Smooth muscle cell (in vitro differentiated cells): ENCODE measurements at regions not wholly inside any gene's neighbourhood (a gene's known extent, or its start where the extent isn't known, plus 50 kb on each side); places are given as distances from the start of the nearest gene placed in this dataset.

Experiments used
- DNase-seq: peaks from one replicate; lab custom pipeline; 2025; ENCODE audit not compliant: unreplicated experiment; lab: John Stamatoyannopoulos, UW
- H2AFZ ChIP-seq: fragments of 200-600 bp; sonication (generic); 2 replicates; pipeline ENCODE4 v1.6.0; 2016; ENCODE audit warnings: antibody characterized with exemption, low read depth, mild to moderate bottlenecking
- H3F3A ChIP-seq: fragments of 200-600 bp; sonication (generic); 2 replicates; pipeline ENCODE4 v1.6.0; 2017; ENCODE audit warnings: antibody characterized with exemption, low read depth
- H3K27ac ChIP-seq: fragments of 200-600 bp; sonication (generic); 2 replicates; pipeline ENCODE4 v1.5.1; 2016; ENCODE audit warnings: low read depth, mild to moderate bottlenecking
- H3K27me3 ChIP-seq: fragments of 200-600 bp; sonication (generic); 2 replicates; pipeline ENCODE4 v1.6.1; 2016; ENCODE audit warnings: low read depth, mild to moderate bottlenecking
- H3K36me3 ChIP-seq: fragments of 200-600 bp; sonication (generic); 2 replicates; pipeline ENCODE4 v1.5.1; 2016; ENCODE audit warnings: low read depth
- H3K4me1 ChIP-seq: fragments of 200-600 bp; sonication (generic); 2 replicates; pipeline ENCODE4 v1.5.1; 2016; ENCODE audit warnings: low read depth
- H3K4me2 ChIP-seq: fragments of 200-600 bp; sonication (generic); 2 replicates; pipeline ENCODE4 v1.6.0; 2016; ENCODE audit warnings: mild to moderate bottlenecking
- H3K4me3 ChIP-seq: fragments of 200-600 bp; sonication (generic); 2 replicates; pipeline ENCODE4 v1.5.1; 2016; ENCODE audit warnings: mild to moderate bottlenecking
- H3K79me2 ChIP-seq: fragments of 200-600 bp; sonication (generic); 2 replicates; pipeline ENCODE4 v1.6.0; 2016; ENCODE audit warnings: low read depth, mild to moderate bottlenecking
- H3K9ac ChIP-seq: fragments of 200-600 bp; sonication (generic); 2 replicates; pipeline ENCODE4 v1.6.0; 2016; ENCODE audit warnings: low read depth
- H3K9me3 ChIP-seq: fragments of 200-600 bp; sonication (generic); replicated peaks from 2 replicates; pipeline ENCODE4 v1.5.1; 2016; ENCODE audit warnings: low read depth
- H4K20me1 ChIP-seq: fragments of 200-600 bp; sonication (generic); 2 replicates; pipeline ENCODE4 v1.6.0; 2016; ENCODE audit warnings: low read depth
- WGBS: methylation state at CpG from one replicate; pipeline ENCODE4 v1.1.7; 2016; ENCODE audit warnings: low lambda C conversion rate; 5-methylcytosine and 5-hydroxymethylcytosine counted together
- TF ChIP-seq, protein P1 (sequence below): fragments of 200-600 bp; sonication (generic); IDR thresholded peaks from 2 replicates; pipeline ENCODE4 v1.5.1; 2017; ENCODE audit warnings: borderline replicate concordance, mild to moderate bottlenecking, antibody characterized with exemption; ENCODE audit not compliant: insufficient read depth, poor library complexity, severe bottlenecking

GRCh38 chr11:91783173-91783572 is 441.4 kb upstream of the FAT3 start:
- no peak for DNase-seq
- H3K79me2 ChIP-seq, result no peaks in the 10 kb centered on the region
- no peaks in the 10 kb centered on the region for H3K9me3 ChIP-seq
- H3K4me3 ChIP-seq, result no peak overlapping the region
- WGBS, result 97% methylated on average over 2 of the region's 2 CpGs
- no peak overlapping the region for H3K9ac ChIP-seq
- H3K27ac ChIP-seq, result no peak overlapping the region
- no peaks in the 10 kb centered on the region for H4K20me1 ChIP-seq
- TF ChIP-seq, protein P1, sequence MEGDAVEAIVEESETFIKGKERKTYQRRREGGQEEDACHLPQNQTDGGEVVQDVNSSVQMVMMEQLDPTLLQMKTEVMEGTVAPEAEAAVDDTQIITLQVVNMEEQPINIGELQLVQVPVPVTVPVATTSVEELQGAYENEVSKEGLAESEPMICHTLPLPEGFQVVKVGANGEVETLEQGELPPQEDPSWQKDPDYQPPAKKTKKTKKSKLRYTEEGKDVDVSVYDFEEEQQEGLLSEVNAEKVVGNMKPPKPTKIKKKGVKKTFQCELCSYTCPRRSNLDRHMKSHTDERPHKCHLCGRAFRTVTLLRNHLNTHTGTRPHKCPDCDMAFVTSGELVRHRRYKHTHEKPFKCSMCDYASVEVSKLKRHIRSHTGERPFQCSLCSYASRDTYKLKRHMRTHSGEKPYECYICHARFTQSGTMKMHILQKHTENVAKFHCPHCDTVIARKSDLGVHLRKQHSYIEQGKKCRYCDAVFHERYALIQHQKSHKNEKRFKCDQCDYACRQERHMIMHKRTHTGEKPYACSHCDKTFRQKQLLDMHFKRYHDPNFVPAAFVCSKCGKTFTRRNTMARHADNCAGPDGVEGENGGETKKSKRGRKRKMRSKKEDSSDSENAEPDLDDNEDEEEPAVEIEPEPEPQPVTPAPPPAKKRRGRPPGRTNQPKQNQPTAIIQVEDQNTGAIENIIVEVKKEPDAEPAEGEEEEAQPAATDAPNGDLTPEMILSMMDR, result no peak
- H3K4me1 ChIP-seq, result no peaks in the 10 kb centered on the region
- no peak overlapping the region for H2AFZ ChIP-seq
- no peak overlapping the region for H3K4me2 ChIP-seq
- no peaks in the 10 kb centered on the region for H3K27me3 ChIP-seq
- H3F3A ChIP-seq, result no peaks in the 10 kb centered on the region
- no peaks in the 10 kb centered on the region for H3K36me3 ChIP-seq

- H4K20me1 ChIP-seq, result no peaks in the 10 kb centered on the region
- no peaks in the 10 kb centered on the region for H3F3A ChIP-seq
- H3K27me3 ChIP-seq, result no peaks in the 10 kb centered on the region
- H3K4me3 ChIP-seq, result no peak overlapping the region
- no peak overlapping the region for H2AFZ ChIP-seq
- H3K4me1 ChIP-seq, result no peaks in the 10 kb centered on the region
- no peaks in the 10 kb centered on the region for H3K9me3 ChIP-seq
- no peak overlapping the region for H3K9ac ChIP-seq
- TF ChIP-seq, protein P1, result no peak
- no peaks in the 10 kb centered on the region for H3K36me3 ChIP-seq
- no peak overlapping the region for H3K4me2 ChIP-seq
- H3K79me2 ChIP-seq, result no peaks in the 10 kb centered on the region
- 67% methylated on average over 2 of the region's 2 CpGs for WGBS
- DNase-seq, result no peak
- no peak overlapping the region for H3K27ac ChIP-seq
These were observed 445.9 kb upstream of the FAT3 start for GRCh38 chr11:91778758-91779157.

DNA sequence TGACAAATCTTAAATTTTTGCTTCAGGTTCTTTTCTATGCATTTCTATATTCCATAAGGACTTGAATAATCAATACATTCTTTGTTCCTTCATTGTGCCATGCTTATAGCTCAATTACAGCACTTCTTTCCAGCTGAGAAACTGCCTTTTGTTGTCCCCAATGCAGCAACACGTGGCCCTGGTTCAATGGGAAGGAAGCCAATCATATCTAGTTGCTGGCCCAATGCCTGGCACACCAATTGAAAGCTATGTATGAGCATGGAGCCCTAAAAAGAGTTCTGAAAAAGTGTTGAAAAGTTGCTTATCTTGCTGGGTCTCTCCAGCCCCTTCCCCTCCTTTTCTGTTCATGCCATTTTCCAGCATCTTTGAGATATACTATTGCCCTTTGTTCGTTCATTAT is 448.0 kb upstream of the FAT3 start:
- H3K79me2 ChIP-seq, result no peaks in the 10 kb centered on the region
- H3K4me1 ChIP-seq, result no peaks in the 10 kb centered on the region
- H2AFZ ChIP-seq, result no peak overlapping the region
- no peak overlapping the region for H3K27ac ChIP-seq
- no peak overlapping the region for H3K9ac ChIP-seq
- no peaks in the 10 kb centered on the region for H3K36me3 ChIP-seq
- no peaks in the 10 kb centered on the region for H3K27me3 ChIP-seq
- H3K4me2 ChIP-seq, result no peak overlapping the region
- no peaks in the 10 kb centered on the region for H4K20me1 ChIP-seq
- 53% methylated on average over 2 of the region's 2 CpGs for WGBS
- TF ChIP-seq, protein P1, result no peak
- no peak overlapping the region for H3K4me3 ChIP-seq
- no peak for DNase-seq
- no peaks in the 10 kb centered on the region for H3F3A ChIP-seq
- no peaks in the 10 kb centered on the region for H3K9me3 ChIP-seq

DNA sequence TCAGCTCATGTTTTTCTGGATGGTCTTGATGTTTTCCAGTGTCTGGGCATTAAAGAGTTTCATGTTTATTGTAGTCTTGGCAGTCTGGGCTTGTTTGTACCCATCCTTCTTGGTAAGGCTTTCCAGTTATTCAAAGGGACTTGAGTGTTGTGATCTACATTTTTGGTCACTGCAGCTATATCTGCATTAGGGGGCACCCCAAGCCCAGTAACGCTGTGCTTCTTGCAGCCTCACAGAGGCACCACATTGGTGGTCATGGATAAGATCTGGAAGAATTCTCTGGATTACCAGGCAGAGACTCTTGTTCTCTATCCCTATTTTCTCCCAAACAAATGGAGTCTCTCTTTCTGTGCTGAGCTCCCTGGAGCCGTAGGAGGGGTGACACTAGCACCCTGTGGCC is 451.5 kb upstream of the FAT3 start:
- H3K4me2 ChIP-seq, result no peak overlapping the region
- no peak overlapping the region for H3K27ac ChIP-seq
- H3K27me3 ChIP-seq, result no peaks in the 10 kb centered on the region
- TF ChIP-seq, protein P1, result no peak
- no peak overlapping the region for H2AFZ ChIP-seq
- H3K4me3 ChIP-seq, result no peak overlapping the region
- H3K36me3 ChIP-seq, result no peaks in the 10 kb centered on the region
- 77% methylated on average over 2 of the region's 2 CpGs for WGBS
- H3K9ac ChIP-seq, result no peak overlapping the region
- H4K20me1 ChIP-seq, result no peaks in the 10 kb centered on the region
- no peaks in the 10 kb centered on the region for H3K9me3 ChIP-seq
- no peaks in the 10 kb centered on the region for H3K79me2 ChIP-seq
- DNase-seq, result no peak
- no peaks in the 10 kb centered on the region for H3F3A ChIP-seq
- no peaks in the 10 kb centered on the region for H3K4me1 ChIP-seq
